ENCODE measurements at regions not wholly inside any gene's neighbourhood (a gene's known extent, or its start where the extent isn't known, plus 50 kb on each side); places are given as distances from the start of the nearest gene placed in this dataset.
A peak's percentile ranks its signal among the peaks of the same experiment; 100 is the strongest.

DNA sequence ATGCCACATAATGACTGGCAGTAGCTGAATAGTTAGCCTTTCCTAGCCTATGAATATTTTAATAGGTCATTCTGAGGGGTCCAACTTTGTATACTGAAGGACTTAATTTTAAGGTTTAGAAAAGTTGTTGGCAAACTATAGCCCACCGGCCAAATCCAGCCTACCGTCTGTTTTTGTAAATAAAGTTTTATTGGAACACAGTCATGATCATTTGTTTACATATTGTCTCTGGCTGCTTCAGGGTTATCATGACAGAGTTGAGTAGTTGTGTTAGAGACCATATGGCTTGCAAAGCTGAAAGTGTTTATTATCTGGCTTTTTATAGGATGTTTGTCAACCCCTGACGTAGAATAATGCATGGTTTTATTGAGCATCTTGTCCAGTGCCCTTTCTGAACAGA is 73.4 kb downstream of the NTMT2 start:
- DNase-seq (ENCODE audit: low spot score) = no peak

GRCh38 chr1:170221031-170221430 is 75.3 kb downstream of the NTMT2 start:
- DNase-seq (ENCODE audit: low spot score) = no peak

GRCh38 chr1:170221495-170221894 is 75.7 kb downstream of the NTMT2 start:
- no peak for DNase-seq (ENCODE audit: low spot score)

DNA sequence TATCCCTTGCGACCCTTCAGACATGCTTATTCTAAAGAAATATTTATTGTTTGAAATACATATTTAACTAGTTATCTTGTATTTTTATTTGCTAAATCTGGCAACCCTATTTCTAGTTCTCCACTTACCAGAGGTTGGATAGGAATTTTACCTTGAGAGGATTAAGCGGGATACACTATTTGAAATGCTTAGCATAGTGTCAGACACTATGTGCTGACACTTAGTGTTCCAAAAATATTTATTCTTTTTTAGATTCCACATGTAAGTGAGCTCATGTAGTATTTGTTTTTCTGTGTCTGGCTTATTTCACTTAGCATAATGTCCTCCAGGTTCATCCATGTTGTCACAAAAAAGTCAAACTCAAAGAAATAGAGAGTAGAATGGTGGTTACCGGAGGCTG is 78.7 kb downstream of the NTMT2 start:
- no peak for DNase-seq (ENCODE audit: low spot score)

DNA sequence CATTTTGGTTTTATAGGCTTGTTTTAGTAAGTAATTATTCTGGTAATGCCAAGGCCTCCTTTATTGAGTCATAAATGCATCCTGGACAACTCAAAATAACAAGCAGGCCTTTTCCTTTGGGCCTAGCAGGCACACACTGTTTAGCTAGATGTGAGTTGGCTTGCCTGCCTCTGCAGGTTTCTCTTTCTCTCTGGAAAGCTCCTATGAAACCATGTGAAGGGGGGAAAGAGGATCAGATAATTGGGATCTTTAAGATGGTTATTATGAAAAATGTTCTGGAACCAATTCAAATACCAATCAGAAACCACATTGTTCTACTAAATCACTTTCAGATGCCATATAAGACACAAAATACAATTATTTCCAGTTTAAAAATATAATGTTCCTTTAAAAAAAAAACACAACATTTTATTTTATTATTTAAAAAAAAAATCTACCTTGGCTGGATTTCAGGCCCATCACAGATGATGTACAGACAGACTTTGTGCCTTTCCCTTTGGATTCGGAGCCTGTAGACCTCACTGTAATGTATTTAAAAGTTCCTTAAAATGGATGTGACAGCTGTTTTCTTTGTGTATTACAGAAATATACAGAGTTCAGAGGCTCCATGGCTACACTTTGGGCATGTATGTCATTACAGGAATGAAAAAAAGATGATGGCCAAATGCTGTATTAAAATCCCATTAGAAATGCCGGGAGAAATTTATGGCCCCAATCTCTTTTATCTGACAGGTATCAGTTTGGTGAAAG is 80.2 kb downstream of the NTMT2 start:
- DNase-seq (ENCODE audit: low spot score) = no peak

GRCh38 chr1:170226767-170227166 is 81.0 kb downstream of the NTMT2 start:
- no peak for DNase-seq (ENCODE audit: low spot score)

- DNase-seq (ENCODE audit: low spot score) = no peak
Observed at GRCh38 chr1:170230323-170230722, 84.6 kb downstream of the NTMT2 start.

- DNase-seq (ENCODE audit: low spot score) = no peak
Observed at GRCh38 chr1:170231662-170232061, 85.9 kb downstream of the NTMT2 start.

GRCh38 chr1:170238704-170239391 is 93.1 kb downstream of the NTMT2 start:
- no peak for DNase-seq (ENCODE audit: low spot score)

DNA sequence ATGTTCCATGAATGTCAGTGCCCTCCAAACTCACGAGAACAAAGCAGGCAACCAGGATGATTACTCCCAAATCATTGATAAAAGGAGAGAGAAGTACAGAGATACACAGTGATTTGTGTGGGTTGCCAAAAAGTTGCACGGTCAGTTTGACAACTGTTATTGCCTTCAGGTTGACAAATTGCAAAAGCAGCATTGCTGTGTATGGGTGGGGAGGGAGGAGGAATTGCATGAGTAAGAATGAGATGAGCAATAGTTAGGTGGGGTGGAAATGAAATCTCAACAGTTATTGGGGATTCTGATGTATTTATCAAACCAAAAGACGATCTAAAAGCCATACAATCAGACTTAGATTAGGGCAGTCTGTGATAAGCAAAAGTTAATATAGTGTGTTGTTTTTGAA is 93.7 kb downstream of the NTMT2 start:
- no peak for DNase-seq (ENCODE audit: low spot score)

DNA sequence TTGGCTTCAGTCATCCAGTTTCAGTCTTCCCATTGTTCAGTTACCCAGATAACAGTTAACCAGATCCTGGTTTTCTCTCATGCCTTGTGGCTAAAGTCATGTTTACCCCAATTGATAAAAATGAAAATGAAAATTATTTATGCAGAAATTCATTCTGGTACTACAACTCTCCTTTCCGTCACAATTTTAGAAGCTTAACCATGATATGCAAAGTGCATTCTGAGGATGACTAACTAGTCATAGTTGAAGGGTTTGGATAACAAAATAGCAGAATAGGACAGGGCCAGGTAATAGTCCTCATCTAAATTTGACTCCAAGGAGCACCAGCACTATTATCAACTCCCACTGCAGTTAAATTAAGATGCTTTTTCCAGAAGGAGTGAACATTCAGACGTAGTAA is 94.7 kb downstream of the NTMT2 start:
- no peak for DNase-seq (ENCODE audit: low spot score)

GRCh38 chr1:170241266-170241851 is 95.6 kb downstream of the NTMT2 start:
- DNase-seq (ENCODE audit: low spot score) = no peak

DNA sequence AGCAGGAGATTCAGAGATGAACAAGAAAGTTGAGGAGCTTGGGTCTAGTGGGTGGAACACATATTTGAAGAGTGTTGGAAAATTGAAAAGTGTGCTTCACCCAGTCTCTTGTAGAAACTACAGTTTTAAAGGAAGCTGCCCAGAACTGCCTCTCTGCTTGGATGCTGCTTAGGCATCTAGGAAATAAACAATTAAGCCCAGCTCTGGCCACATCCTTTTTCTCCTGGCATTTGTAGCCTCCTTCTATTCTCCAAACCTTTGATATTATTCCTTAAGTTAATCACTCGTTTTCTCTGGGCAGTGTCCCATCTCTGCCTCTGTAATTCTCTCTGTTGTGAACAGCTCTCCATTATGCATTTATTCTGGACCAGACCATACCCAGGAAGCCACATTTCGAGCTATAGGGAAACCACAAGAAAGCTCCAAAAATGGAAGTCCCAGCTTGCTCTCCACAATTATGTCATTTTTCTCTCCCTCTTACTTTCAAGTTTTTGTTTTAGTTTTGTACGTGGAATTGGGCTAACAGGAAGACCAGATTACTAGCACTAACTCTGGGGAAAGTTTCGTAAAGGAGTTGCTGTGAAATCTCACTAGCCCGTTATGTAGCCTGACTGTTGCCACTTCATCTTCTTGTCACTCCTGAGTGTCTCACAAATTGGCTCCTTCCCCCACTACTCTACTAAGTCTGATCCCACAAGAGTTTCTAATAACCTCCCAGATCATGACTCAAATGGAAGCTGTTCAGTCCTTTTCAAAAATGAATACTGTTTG is 102.2 kb downstream of the NTMT2 start:
- DNase-seq (ENCODE audit: low spot score) = no peak

- DNase-seq (ENCODE audit: low spot score) = no peak
Observed at GRCh38 chr1:170250531-170251276, 104.9 kb downstream of the NTMT2 start.

- no peak for DNase-seq (ENCODE audit: low spot score)
Observed at GRCh38 chr1:170252851-170253579, 107.3 kb downstream of the NTMT2 start.

GRCh38 chr1:170254371-170254770 is 108.6 kb downstream of the NTMT2 start:
- DNase-seq (ENCODE audit: low spot score) = no peak

GRCh38 chr1:170261669-170262068 is 115.9 kb downstream of the NTMT2 start:
- no peak for DNase-seq (ENCODE audit: low spot score)

DNA sequence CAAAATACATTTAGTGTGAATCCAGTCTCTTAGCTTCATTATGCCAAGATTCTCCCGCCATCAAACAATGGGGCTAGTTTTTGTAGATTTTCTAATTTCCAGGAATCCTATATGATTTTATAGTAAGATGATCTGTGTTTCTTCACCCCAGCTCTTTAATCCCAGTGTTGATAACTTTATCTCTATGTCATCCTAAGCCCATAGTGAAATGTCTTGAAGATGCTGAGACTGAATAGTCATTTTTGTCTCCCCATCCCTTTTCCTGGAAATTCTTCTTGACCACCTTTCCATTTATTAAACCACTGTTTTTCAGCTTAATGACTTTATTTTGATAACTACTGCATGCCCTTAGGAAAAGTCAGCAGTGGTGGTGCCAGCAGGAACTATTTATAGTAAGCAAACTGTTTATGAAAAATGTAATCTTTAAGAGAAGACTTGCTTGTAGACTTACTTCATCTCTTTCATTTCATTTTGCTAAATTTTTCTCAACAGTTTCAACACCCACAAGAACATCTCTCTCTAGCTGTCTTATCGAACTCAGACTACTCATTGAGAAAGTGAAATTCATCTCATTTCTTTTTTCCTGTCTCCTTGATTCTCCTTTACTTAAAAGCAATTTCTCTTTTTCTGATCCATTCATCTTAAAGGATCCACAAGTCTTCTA is 116.6 kb downstream of the NTMT2 start:
- DNase-seq (ENCODE audit: low spot score) = no peak

GRCh38 chr1:170265234-170265633 is 119.5 kb downstream of the NTMT2 start:
- DNase-seq (ENCODE audit: low spot score) = no peak

DNA sequence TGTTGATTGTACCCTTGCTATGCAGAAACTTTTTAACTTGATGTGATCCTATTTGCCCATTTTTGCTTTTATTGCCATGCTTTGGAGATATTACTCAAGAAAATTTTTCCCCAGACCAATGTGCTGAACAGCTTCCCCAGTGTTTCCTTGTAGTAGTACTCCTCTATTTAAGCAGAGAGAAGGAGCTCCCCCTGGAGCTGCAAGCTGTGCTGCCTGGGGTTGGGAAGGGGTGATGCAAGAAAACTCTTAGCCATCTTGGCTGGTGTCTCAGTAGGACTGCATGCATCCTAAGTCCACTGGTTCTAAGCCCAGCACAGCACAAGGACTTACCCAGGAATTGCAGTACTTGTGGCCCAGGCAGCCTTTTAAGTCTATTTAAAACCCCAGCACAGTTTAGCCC is 121.6 kb downstream of the NTMT2 start:
- DNase-seq (ENCODE audit: low spot score) = peak; percentile 27
